Astrocyte of the cerebellum (primary cell): ENCODE measurements at regions not wholly inside any gene's neighbourhood (a gene's known extent, or its start where the extent isn't known, plus 50 kb on each side); places are given as distances from the start of the nearest gene placed in this dataset.

Experiments
- DNase-seq: peaks from one replicate; pipeline ENCODE4 v3.0.0-alpha.2; 2011; ENCODE audit warnings: low read depth
- H3K4me3 ChIP-seq: 2 replicates; pipeline ENCODE4 v1.5.1; 2011; ENCODE audit warnings: mild to moderate bottlenecking, low read depth, low read length, moderate library complexity
- in situ Hi-C: cut with HindIII; loops from 2 replicates; pipeline ENCODE4 v1.10.0; 2017; ENCODE audit warnings: low sequenced_read_pairs
- TF ChIP-seq, protein P1 (sequence below): IDR thresholded peaks from 2 replicates; pipeline ENCODE4 v1.5.1; 2012; ENCODE audit warnings: low read length, low read depth, moderate library complexity, mild to moderate bottlenecking; ENCODE audit errors: missing control alignments

DNA sequence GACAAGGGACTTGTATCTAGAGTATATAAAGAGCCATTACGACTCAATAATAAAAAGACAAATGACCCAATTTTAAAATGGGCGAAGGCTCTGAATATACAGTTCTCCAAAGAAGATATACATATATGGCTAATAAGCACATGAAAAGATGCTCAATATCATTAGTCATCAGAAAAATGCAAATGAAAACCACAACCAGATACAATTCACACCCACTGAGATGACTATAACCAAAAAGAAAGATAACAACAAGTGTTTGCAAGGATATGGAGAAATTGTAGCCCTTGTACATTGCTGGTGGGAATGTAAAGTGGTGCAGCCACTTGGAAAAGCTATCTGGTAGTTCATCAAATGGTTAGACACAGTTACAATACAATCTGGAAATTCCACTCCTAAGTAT, 96.3 kb downstream of the TRIM29 start:
- in situ Hi-C loops = no loop called here
- H3K4me3 ChIP-seq = no peak overlapping the region
- TF ChIP-seq, protein P1, sequence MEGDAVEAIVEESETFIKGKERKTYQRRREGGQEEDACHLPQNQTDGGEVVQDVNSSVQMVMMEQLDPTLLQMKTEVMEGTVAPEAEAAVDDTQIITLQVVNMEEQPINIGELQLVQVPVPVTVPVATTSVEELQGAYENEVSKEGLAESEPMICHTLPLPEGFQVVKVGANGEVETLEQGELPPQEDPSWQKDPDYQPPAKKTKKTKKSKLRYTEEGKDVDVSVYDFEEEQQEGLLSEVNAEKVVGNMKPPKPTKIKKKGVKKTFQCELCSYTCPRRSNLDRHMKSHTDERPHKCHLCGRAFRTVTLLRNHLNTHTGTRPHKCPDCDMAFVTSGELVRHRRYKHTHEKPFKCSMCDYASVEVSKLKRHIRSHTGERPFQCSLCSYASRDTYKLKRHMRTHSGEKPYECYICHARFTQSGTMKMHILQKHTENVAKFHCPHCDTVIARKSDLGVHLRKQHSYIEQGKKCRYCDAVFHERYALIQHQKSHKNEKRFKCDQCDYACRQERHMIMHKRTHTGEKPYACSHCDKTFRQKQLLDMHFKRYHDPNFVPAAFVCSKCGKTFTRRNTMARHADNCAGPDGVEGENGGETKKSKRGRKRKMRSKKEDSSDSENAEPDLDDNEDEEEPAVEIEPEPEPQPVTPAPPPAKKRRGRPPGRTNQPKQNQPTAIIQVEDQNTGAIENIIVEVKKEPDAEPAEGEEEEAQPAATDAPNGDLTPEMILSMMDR = no peak
- DNase-seq = no peak

DNA sequence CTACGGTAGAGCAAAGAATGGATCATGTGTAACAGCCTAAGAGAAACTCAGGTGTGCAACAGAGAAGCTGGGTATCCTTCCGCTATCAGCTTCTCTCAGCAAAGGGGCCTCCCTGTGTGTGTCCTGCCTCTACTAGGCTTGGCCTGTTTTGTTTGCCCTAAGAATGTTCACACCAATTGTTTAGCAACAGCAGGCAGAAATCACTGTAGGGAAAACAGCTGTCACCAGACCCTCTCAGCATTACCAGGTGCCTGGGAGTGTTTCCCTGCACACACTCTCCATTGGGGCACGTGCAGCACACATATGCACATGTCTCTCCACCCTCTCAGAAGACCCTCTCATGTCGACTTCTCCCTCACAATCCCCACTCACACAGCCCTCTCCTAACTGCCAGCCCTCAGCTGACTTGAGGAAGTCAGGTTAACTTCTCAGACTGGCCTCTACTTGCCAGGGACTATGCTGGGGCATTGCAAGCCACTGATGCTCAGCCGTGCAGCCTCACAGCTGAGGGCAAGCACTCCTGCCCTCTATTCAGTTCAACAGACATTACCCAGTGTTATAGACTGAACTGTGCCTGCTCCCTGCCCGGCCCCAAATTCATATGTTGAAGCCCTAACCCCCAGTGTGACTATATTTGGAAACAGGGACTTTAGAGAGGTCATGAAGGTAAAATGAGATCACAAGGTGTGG, 97.6 kb downstream of the TRIM29 start:
- in situ Hi-C loops = no loop called here
- no peak overlapping the region for H3K4me3 ChIP-seq
- TF ChIP-seq, protein P1 = no peak
- no peak for DNase-seq

DNA sequence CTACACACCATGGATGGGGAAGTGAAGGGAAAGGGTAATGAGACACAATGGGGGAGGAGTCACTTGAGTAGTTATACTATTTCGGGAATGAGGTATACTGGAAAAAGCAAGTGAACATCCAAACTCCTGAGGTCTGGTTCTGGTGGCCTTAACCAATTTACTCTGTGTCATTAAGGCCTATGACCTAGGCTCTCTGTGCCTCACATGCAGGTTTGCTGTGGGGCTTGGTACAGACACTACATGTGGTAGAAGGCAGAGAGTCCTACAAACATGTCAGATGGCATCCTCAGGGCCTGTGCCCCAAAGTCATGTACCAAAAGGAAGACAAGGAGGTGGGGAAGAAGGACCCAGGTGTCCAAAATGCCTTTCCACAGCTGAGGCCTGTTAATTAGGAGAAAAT, 98.9 kb downstream of the TRIM29 start:
- in situ Hi-C loops = no loop called here
- DNase-seq = no peak
- TF ChIP-seq, protein P1 = no peak
- no peak overlapping the region for H3K4me3 ChIP-seq

DNA sequence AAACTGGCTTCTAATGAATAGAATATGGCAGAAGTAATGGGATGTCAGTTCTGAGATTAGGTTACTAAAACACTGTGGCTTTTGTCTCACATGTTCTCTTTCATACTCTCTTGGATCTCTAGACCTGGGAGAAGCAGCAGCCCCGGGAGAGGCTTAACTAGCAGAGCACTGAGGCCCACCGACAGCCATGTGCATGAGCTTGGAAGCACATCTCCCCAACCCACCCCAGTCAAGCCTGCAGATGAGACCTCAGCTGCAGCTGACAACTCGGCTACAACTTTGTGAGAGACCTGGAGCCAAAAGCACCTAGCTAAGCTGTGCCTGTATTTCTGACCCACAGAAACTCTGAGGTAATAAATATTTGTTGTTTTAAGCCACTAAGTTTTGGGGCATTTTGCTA, 100.8 kb downstream of the TRIM29 start:
- in situ Hi-C loops = no loop called here
- no peak overlapping the region for H3K4me3 ChIP-seq
- TF ChIP-seq, protein P1 = no peak
- DNase-seq = no peak

DNA sequence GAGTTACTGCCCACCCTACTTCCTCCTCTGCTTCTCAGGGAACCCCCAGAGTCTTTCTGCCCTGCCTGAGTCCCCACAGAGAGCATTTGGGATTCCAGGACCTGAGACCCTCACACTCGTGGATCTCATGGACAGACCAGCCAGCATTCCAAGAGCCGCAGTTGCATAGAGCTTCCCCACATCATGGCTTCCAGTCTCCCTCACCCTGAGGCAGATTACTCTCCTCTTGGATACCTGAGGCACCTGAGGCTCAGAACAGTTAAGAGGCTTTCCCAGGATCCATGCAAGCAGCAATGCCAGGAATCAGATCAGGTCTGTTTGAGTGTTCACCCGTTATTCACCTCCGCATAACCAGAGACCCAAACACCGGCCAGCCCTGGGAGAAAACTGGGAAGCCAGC, 102.2 kb downstream of the TRIM29 start:
- H3K4me3 ChIP-seq = no peak overlapping the region
- TF ChIP-seq, protein P1 = no peak
- DNase-seq = no peak
- in situ Hi-C loops = no loop called here

DNA sequence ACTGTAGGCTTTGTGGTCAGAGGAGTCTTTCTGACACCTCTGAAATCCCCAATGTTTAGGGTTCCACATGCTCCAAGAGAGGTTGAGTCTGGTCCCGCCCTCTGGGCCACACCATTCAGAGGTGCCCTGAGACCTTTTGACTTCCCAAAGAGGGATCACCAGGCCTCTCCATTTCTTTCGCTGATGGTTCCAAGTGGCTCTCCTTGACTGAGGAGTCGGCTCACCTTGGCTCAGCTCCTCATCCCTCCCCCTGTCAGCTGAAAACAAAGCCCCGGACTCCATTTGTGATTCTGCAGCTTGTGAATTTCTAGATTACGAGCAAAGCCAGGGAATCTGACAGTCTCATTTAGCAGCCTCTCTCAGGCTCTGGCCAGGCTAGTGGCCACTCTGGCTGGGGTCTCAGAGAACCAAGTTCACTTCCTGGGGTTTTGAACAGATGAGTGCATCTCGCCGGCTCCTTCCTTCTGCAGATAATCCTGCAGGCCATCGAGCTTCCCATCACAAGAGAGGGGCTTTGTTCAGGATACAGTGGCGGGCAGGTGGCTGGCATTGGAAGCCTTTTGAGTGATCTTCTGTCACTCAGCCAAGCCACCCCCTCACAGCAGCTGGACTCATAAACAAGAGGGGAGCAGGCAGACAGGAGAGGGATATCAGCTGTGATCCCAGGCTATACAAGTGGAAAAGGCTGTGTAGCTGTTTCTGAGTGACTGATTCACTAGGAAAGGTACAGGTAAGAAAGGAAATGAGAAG, 102.9 kb downstream of the TRIM29 start:
- in situ Hi-C loops = no loop called here
- no peak overlapping the region for H3K4me3 ChIP-seq
- no peak for DNase-seq
- TF ChIP-seq, protein P1 = no peak
